ENCODE measurements at regions not wholly inside any gene's neighbourhood (a gene's known extent, or its start where the extent isn't known, plus 50 kb on each side); places are given as distances from the start of the nearest gene placed in this dataset.

GRCh38 chrX:39396358-39396995 is 595.2 kb downstream of the MID1IP1 start:
- TF ChIP-seq YY1 (IDR thresholded peaks at IDR 0.05; ENCODE audit: low read depth) (no peak), CEBPB (IDR thresholded peaks at IDR 0.05) (no peak), CREB1 (IDR thresholded peaks at IDR 0.05; ENCODE audit: low read depth) (no peak), FOXM1 (IDR thresholded peaks at IDR 0.05; ENCODE audit: borderline replicate concordance, low read depth) (no peak), NFIC (IDR thresholded peaks at IDR 0.05) (no peak)

- TF ChIP-seq REST (IDR thresholded peaks at IDR 0.05; ENCODE audit: low read depth) (no peak), TEAD4 (IDR thresholded peaks at IDR 0.05) (no peak), TCF12 (IDR thresholded peaks at IDR 0.05; ENCODE audit: low read depth) (no peak), RAD21 (IDR thresholded peaks at IDR 0.05; ENCODE audit: low read depth) (no peak), EP300 (IDR thresholded peaks at IDR 0.05; ENCODE audit: borderline replicate concordance) (no peak), EGR1 (IDR thresholded peaks at IDR 0.05) (no peak), NFIC (IDR thresholded peaks at IDR 0.05) (no peak), USF1 (IDR thresholded peaks at IDR 0.05) (no peak), YY1 (IDR thresholded peaks at IDR 0.05; ENCODE audit: low read depth) (no peak), FOXM1 (IDR thresholded peaks at IDR 0.05; ENCODE audit: borderline replicate concordance, low read depth) (no peak), CREB1 (IDR thresholded peaks at IDR 0.05; ENCODE audit: low read depth) (no peak), ZBTB7A (IDR thresholded peaks at IDR 0.05; ENCODE audit: low read depth) (no peak)
- TF ChIP-seq, protein P1, sequence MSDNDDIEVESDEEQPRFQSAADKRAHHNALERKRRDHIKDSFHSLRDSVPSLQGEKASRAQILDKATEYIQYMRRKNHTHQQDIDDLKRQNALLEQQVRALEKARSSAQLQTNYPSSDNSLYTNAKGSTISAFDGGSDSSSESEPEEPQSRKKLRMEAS (IDR thresholded peaks at IDR 0.05), result no peak
Measured at GRCh38 chrX:39397561-39398199, 596.4 kb downstream of the MID1IP1 start.

DNA sequence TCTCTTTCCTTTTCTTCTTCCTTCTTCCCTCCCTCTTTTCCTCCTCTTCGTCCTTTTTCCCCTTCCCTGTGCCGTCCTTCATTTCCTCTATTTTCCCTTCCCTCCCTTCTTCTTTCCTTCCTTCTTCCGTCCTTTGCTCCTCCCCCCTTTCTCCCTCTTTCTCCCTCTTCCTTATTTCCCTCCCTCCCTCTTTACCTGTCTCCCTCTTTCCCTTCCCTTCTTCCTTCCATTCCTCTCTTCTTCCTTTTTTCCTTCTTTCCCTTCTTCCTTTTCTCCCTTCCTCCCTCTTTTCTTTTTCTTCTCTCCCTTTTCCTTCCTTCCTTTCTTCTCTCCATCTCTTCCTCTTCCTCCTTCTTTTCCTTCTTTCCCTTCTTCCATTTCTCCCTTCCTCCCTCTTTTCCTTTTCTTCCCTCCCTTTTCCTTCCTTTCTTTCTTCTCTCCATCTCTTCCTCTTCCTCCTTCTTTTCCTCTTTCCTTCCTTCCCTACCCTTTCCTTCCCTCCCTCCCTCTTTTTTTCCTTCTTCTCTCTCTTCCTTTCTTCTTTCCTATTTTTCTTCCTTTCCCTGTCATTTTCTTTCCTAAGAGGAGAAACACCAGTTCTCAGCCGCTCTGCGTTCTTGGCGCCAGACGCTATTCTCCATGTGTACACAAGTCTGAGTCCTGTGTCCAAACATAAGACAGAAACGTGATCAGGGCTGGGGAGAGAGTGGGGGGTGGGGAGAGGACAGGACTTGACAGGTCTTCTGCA is 597.1 kb downstream of the MID1IP1 start:
- no peak for TF ChIP-seq EGR1 (IDR thresholded peaks at IDR 0.05)
- TF ChIP-seq REST (IDR thresholded peaks at IDR 0.05; ENCODE audit: low read depth), result no peak
- no peak for TF ChIP-seq TAF1 (IDR thresholded peaks at IDR 0.05; ENCODE audit: low read depth)
- no peak for TF ChIP-seq NFIC (IDR thresholded peaks at IDR 0.05)
- TF ChIP-seq CEBPB (IDR thresholded peaks at IDR 0.05), result no peak
- no peak for TF ChIP-seq TEAD4 (IDR thresholded peaks at IDR 0.05)
- no peak for TF ChIP-seq CREB1 (IDR thresholded peaks at IDR 0.05; ENCODE audit: low read depth)
- TF ChIP-seq, protein P1 (IDR thresholded peaks at IDR 0.05), result no peak
- TF ChIP-seq USF1 (IDR thresholded peaks at IDR 0.05), result no peak
- no peak for TF ChIP-seq ZBTB7A (IDR thresholded peaks at IDR 0.05; ENCODE audit: low read depth)
- no peak for TF ChIP-seq YY1 (IDR thresholded peaks at IDR 0.05; ENCODE audit: low read depth)

GRCh38 chrX:39398963-39399261 is 597.7 kb downstream of the MID1IP1 start:
- TF ChIP-seq RAD21 (IDR thresholded peaks at IDR 0.05; ENCODE audit: low read depth) (no peak), FOXM1 (IDR thresholded peaks at IDR 0.05; ENCODE audit: borderline replicate concordance, low read depth) (no peak), ZBTB7A (IDR thresholded peaks at IDR 0.05; ENCODE audit: low read depth) (no peak)

DNA sequence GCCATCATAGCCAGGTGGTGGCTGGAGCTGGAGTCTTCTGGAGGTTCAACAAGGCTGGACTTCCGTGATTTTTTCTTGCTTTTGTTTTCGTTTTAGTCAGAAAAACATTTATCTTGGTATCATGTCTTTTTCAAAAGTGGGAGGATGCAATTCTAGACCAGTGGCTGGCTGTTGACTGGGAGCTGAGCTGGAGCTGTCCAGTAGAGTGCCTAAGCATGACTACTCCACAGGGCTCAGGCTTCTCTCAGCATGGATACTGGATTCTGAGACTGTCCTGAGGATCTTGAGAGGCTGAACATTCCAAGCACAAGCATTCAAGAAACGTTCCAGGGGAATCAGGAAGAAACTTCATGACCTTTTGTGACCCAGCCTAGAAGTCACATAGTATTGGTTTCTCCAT is 598.1 kb downstream of the MID1IP1 start:
- TF ChIP-seq EP300 (IDR thresholded peaks at IDR 0.05; ENCODE audit: borderline replicate concordance) (no peak), TAF1 (IDR thresholded peaks at IDR 0.05; ENCODE audit: low read depth) (no peak), FOXM1 (IDR thresholded peaks at IDR 0.05; ENCODE audit: borderline replicate concordance, low read depth) (no peak), TEAD4 (IDR thresholded peaks at IDR 0.05) (no peak), EGR1 (IDR thresholded peaks at IDR 0.05) (no peak), TCF12 (IDR thresholded peaks at IDR 0.05; ENCODE audit: low read depth) (no peak), YY1 (IDR thresholded peaks at IDR 0.05; ENCODE audit: low read depth) (no peak), ZBTB7A (IDR thresholded peaks at IDR 0.05; ENCODE audit: low read depth) (no peak), CEBPB (IDR thresholded peaks at IDR 0.05) (no peak)
- TF ChIP-seq, protein P1 (IDR thresholded peaks at IDR 0.05), result no peak

All from Ishikawa (cell line).